Upper lobe of right lung (tissue), 1 donor: ENCODE measurements at regions not wholly inside any gene's neighbourhood (a gene's known extent, or its start where the extent isn't known, plus 50 kb on each side); places are given as distances from the start of the nearest gene placed in this dataset.

ENCODE experiments used
- ATAC-seq: fragments of 200-7000 bp; cut with Tn5 transposase; one replicate; pipeline ENCODE4 v1.9.1; 2020; ENCODE audit warnings: mild to moderate bottlenecking, moderate library complexity
- DNase-seq: peaks from one replicate; pipeline ENCODE4 v3.0.0-alpha.2; 2020
- H3K27ac ChIP-seq: fragments of 200-600 bp; one replicate; pipeline ENCODE4 v1.8.0; 2022
- H3K27me3 ChIP-seq: fragments of 200-600 bp; one replicate; pipeline ENCODE4 v1.8.0; 2022; ENCODE audit warnings: mild to moderate bottlenecking
- H3K36me3 ChIP-seq: fragments of 200-600 bp; one replicate; pipeline ENCODE4 v1.8.0; 2022
- H3K4me1 ChIP-seq: fragments of 200-600 bp; one replicate; pipeline ENCODE4 v1.8.0; 2022
- H3K4me3 ChIP-seq: fragments of 200-600 bp; one replicate; pipeline ENCODE4 v1.8.0; 2022; ENCODE audit warnings: mild to moderate bottlenecking
- H3K9me3 ChIP-seq: fragments of 200-600 bp; one replicate; pipeline ENCODE4 v1.8.0; 2022
- intact Hi-C: fragments of 100-400 bp; cut with DNase I; formaldehyde crosslinking; loops from one replicate; pipeline ENCODE4 v1.11.0; 2022
- TF ChIP-seq, protein P1 (sequence below): fragments of 200-600 bp; IDR thresholded peaks from one replicate; pipeline ENCODE4 v1.8.0; 2022; ENCODE audit warnings: antibody characterized with exemption
- donor health status: DM: no; HTN: yes; CAD: no; lungs with severe emphysema.

- H3K27me3 ChIP-seq, result no peaks in the 10 kb centered on the region
- TF ChIP-seq, protein P1, sequence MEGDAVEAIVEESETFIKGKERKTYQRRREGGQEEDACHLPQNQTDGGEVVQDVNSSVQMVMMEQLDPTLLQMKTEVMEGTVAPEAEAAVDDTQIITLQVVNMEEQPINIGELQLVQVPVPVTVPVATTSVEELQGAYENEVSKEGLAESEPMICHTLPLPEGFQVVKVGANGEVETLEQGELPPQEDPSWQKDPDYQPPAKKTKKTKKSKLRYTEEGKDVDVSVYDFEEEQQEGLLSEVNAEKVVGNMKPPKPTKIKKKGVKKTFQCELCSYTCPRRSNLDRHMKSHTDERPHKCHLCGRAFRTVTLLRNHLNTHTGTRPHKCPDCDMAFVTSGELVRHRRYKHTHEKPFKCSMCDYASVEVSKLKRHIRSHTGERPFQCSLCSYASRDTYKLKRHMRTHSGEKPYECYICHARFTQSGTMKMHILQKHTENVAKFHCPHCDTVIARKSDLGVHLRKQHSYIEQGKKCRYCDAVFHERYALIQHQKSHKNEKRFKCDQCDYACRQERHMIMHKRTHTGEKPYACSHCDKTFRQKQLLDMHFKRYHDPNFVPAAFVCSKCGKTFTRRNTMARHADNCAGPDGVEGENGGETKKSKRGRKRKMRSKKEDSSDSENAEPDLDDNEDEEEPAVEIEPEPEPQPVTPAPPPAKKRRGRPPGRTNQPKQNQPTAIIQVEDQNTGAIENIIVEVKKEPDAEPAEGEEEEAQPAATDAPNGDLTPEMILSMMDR, result no peak
- no peaks in the 10 kb centered on the region for H3K9me3 ChIP-seq
- no peak for DNase-seq
- no peak overlapping the region for H3K27ac ChIP-seq
- intact Hi-C loops, result no loop called here
- no peaks in the 10 kb centered on the region for H3K4me1 ChIP-seq
- ATAC-seq, result no peak
- H3K36me3 ChIP-seq, result no peaks in the 10 kb centered on the region
- H3K4me3 ChIP-seq, result no peak overlapping the region
These were observed 129.1 kb downstream of the MACROH2A1 start for GRCh38 chr5:135269931-135270421.

DNA sequence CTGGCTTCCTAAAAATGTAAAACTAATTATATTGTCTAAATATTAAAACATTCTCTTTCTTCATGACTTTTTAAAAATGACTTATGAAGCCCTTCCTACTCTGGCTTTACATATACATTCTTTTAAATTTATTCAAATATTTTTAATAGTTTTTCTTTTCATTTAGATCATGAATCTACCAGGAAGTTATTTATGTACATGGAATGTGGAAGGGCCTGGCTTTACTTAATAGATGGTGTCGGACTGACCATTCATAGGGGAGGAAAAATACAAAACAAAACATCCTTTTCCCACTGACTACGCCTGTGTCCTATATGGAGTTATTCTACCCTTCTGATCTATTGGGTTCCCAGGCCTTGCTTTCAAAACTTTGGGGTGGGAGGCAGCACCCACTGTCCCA is 129.8 kb downstream of the MACROH2A1 start:
- H3K27ac ChIP-seq, result no peak overlapping the region
- ATAC-seq (no peak), DNase-seq (no peak)
- TF ChIP-seq, protein P1, result no peak
- no peaks in the 10 kb centered on the region for H3K9me3 ChIP-seq
- intact Hi-C loops, result no loop called here
- no peaks in the 10 kb centered on the region for H3K36me3 ChIP-seq
- no peak overlapping the region for H3K4me3 ChIP-seq
- no peaks in the 10 kb centered on the region for H3K27me3 ChIP-seq
- no peaks in the 10 kb centered on the region for H3K4me1 ChIP-seq

- TF ChIP-seq, protein P1, result no peak
- intact Hi-C loops, result no loop called here
- ATAC-seq, result no peak
- Histone ChIP-seq H3K27me3 (no peaks in the 10 kb centered on the region), H3K4me1 (no peaks in the 10 kb centered on the region), H3K4me3 (no peak overlapping the region), H3K27ac (no peak overlapping the region), H3K36me3 (no peaks in the 10 kb centered on the region), H3K9me3 (no peaks in the 10 kb centered on the region)
- DNase-seq, result no peak
These were observed 132.1 kb downstream of the MACROH2A1 start for GRCh38 chr5:135266975-135267374.

- TF ChIP-seq, protein P1, result no peak
- Histone ChIP-seq H3K27me3 (no peaks in the 10 kb centered on the region), H3K9me3 (no peaks in the 10 kb centered on the region), H3K27ac (no peak overlapping the region), H3K36me3 (no peaks in the 10 kb centered on the region), H3K4me1 (no peaks in the 10 kb centered on the region), H3K4me3 (no peak overlapping the region)
- no peak for ATAC-seq
- DNase-seq, result no peak
- intact Hi-C loops, result no loop called here
These were observed 132.8 kb downstream of the MACROH2A1 start for GRCh38 chr5:135266303-135266635.

DNA sequence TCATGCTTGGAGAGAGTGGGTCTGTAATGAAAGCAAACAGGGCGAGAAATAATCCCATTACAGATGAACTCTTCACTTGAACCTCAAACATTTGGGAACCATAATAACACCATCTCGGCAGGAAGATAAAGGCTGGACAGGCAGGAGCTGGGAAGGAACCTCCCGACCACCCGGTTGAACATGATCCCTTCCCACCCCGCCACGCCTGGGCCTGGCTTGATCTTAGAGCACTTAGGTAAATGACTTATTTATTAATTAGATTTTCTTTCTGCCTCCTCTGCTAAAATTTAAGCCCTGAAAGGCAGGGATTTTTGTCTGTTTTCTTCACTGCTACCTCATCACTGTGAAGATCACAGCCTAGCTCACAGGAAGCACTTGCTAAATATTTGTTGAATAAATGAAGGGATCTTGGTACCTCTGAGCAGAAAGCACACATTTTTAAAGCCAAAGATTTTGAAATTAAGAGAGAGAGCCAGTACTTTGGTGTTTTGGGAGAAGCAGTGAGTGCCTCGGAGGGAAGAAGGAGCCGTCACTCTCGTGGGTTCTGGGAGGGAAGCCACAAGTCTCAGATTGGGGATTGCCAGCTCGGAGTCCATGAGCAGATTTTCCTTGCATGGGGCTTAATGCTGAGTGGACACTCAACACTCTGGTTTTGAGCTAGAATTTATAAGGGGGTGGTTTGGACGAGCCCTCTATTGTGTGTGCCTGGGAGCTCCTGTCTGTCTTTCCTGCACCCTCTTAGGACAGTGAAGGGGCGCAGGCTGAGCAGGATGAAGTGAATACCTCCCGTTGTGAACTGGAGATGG is 133.3 kb downstream of the MACROH2A1 start:
- no peak for ATAC-seq
- H3K27ac ChIP-seq, result no peak overlapping the region
- DNase-seq, result no peak
- H3K27me3 ChIP-seq, result no peaks in the 10 kb centered on the region
- intact Hi-C loops, result no loop called here
- no peaks in the 10 kb centered on the region for H3K36me3 ChIP-seq
- H3K4me1 ChIP-seq, result no peaks in the 10 kb centered on the region
- H3K9me3 ChIP-seq, result no peaks in the 10 kb centered on the region
- TF ChIP-seq, protein P1, result no peak
- H3K4me3 ChIP-seq, result no peak overlapping the region
